HG02759 (cell line): ENCODE measurements at regions not wholly inside any gene's neighbourhood (a gene's known extent, or its start where the extent isn't known, plus 50 kb on each side); places are given as distances from the start of the nearest gene placed in this dataset.
"Not testable (repeated sequence)": the region's sequence is repeated elsewhere in the genome, so short reads cannot be mapped to it uniquely, and the experiment has no call there.

Source experiments
- ATAC-seq: cut with Tn5 transposase; IDR thresholded peaks from one replicate; pipeline ENCODE4 v1.9.1; 2021; ENCODE audit warnings: mild to moderate bottlenecking, moderate library complexity; ENCODE audit not compliant: unreplicated experiment

DNA sequence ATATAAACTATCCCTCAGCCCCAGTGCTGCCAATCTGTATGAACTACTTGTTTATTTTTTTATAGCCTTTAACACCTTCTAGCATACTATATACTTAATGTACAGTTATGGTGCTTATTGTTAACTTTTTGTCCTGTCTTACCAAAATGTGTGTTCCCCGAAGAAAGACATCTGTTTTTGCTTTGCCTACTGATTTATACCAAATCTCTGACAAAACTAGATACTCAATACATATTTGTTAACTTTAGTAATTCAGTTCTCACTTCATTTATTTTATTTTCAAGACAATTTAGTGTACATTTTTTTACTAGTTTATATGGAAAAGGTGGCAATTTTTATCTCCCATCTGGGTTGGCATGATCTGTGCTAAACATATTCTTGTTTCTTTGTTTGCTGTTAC lies 824.3 kb upstream of the ATXN8OS start:
- ATAC-seq, result no peak

DNA sequence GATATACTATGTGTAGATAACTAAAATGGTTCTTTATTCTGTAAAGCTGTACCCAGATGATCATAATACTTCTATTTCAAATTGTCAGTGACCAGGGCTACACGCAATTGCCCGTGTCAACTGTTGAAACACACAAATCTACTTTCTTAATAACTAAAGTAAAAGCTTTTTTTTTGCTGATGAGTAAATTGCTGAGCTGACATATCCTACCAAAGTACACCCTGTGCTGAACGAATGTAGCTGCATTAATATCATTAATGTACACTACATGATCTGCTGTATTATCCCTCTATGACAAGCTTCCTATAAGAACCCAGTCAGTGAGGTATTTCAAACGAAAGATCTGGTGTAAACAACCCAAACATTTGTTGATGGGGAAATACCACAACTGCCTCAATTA lies 827.2 kb upstream of the ATXN8OS start:
- ATAC-seq, result no peak

- ATAC-seq, result no peak
These were observed 828.4 kb upstream of the ATXN8OS start for GRCh38 chr13:69279213-69279612.

DNA sequence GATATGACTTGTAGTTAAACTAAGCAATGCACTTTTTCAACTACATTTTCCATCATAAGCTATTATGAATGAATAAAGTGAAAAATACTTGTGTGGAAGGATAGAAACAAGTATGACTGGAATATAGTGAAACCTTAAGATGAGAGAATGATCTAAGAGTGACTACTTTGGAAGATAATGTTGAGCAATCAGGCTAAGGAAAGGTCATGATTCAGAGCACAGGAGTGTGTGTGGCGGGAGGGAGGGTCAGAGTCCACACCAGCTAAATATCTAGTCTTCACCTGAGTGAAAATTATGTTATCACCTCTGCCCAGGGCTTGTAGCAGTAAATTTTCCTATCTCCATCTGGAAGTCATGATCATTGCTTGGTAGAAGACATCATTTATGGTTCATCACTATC lies 833.4 kb upstream of the ATXN8OS start:
- ATAC-seq, result no peak

DNA sequence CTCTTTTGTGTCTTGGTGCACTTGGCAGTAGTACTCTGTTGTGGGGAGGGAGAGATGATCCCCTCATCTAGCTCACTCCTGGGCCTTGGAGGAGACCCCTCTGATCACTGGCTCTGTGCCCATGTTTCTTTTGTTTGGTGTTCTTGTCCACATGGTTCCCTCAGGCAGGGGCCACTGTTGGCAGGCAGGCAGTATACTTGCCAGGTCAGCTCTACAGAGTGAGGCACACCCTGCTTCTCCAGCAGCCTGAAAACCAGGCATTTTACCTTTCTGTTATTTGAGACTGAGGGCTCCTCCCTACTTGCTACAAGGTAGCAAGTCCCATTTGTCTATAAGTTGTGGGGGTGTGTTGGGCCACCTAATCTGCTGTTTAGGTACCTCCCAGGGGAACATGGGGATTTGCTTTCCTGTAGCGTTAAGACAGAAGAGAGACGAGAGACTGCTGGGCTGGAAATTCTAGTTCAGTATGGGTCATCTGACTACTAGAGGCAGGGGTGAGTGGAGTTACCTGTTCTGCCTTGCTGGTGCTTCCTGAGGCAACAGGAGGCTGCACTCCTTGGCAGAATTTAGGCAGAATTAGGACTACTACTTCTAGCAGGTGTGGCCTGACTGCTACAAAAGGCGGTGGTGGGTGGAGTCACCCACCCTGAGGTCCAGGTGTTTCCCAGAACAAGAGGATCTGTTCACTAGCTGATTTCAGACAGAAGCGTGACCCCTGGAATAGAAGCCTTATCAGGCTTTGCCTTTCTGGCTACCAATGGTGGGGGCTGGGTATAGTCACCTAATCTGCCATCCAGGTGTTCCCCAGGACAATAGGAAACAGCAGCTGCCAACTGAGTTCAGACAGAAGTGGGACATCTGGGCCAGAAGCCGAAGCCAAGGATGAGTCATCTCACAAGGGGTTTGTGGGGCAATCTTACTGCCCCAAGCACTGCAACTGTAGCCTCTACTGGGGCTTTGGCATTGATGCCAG lies 843.0 kb upstream of the ATXN8OS start:
- ATAC-seq, result no peak

DNA sequence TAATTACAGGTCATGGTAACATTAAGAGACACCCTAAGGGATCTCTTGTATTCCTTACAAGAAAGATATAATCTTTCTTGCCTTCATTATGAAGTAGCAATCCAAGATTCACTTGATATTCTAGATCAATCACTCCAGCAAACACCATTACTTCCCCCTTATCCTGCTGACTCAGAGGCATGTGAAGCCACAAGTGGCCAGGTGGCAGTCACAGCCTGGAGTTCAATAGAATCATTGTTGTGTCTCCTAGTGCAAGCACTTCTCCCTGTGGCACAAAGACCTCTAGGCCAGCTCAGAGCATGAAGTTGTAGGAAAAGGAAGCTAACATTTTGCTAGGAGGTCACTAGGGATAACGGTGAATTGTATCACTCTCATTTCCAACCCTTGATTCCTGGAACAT lies 864.3 kb upstream of the ATXN8OS start:
- no peak for ATAC-seq

GRCh38 chr13:69234171-69234570 lies 873.5 kb upstream of the ATXN8OS start:
- no peak for ATAC-seq

GRCh38 chr13:69226427-69226826 lies 881.2 kb upstream of the ATXN8OS start:
- ATAC-seq, result no peak

- ATAC-seq, result not testable (repeated sequence)
These were observed 885.8 kb upstream of the ATXN8OS start for GRCh38 chr13:69221633-69222498.

GRCh38 chr13:69213396-69213795 lies 894.2 kb upstream of the ATXN8OS start:
- ATAC-seq, result no peak

- ATAC-seq, result no peak
These were observed 903.0 kb upstream of the ATXN8OS start for GRCh38 chr13:69204620-69205019.

- ATAC-seq, result no peak
These were observed 904.6 kb upstream of the ATXN8OS start for GRCh38 chr13:69202996-69203395.

DNA sequence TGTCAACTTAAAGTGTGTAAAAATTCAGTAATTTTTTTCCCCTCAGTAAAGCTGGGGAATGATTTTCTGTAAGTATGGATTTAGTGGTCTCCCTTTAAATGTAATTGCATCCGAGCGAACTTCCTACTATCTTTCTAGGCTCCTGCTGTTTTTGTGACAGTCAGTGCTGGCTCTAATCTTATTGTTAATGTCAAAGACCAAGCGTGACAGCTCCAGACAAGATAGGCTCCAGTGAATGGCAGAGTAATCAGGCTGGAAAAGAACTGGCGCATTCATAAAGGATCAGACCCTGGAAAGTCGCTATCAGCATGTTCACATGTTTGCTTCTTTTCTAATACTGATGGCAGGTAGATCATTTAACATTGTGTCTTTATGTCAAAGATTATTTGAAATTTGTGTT lies 908.0 kb upstream of the ATXN8OS start:
- ATAC-seq, result no peak

DNA sequence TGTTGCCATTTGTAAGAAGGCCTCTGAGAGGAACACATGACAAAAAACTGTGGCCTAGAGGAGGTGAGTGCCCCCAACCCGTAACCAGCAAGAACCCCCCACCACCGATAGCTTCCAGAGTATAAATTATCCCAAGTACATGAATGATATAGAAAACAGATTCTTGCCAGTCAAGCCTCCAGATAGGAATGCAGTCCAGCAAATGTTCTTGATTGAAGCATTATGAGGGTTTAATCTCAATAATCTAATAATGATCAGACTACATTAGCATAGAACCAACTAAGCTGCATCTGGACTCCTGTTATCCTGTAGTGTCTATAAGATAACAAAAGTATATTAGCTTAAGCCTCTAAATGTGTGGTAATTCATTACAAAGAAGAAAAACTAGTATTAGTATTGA lies 908.9 kb upstream of the ATXN8OS start:
- no peak for ATAC-seq

- ATAC-seq, result no peak
These were observed 913.5 kb upstream of the ATXN8OS start for GRCh38 chr13:69194130-69194529.

DNA sequence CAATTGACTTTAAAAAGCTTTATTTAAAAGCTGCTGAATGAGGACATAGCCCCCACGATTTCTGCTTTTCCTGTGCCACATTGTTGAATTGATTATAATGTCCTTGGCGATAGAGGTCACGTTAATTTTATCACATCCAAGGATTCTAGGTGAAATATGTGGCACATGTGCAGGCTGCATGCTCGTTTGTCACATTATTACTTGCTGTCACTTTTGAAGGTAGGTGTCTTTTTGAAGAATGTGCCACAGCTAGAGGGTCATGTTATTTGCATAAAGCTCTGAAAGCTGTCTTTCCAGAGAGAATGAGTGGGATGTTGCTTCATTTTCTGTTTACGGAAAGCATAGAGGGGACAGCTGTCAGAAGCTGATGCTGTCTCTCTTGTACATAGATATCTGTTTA lies 927.6 kb upstream of the ATXN8OS start:
- no peak for ATAC-seq

DNA sequence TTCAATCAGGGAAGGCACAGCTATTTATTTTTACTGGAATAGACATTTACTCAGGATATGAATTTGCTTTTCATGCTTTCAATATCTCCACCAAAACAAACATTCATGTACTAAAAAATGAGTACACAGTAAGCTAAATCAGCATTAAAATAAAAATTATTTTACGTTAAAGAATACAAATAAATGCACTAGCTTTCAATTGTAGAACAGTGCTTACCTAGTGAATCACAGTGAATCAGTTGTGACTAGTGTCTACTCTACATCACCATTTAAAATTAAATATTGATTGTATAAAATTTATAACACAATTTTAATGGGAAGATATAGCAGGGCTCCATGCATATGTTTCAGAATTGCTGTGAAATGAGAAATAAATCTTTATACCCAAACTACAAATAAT lies 929.6 kb upstream of the ATXN8OS start:
- ATAC-seq, result no peak

- no peak for ATAC-seq
These were observed 939.2 kb upstream of the ATXN8OS start for GRCh38 chr13:69168436-69168835.

GRCh38 chr13:69155136-69155535 lies 952.5 kb upstream of the ATXN8OS start:
- ATAC-seq, result no peak

DNA sequence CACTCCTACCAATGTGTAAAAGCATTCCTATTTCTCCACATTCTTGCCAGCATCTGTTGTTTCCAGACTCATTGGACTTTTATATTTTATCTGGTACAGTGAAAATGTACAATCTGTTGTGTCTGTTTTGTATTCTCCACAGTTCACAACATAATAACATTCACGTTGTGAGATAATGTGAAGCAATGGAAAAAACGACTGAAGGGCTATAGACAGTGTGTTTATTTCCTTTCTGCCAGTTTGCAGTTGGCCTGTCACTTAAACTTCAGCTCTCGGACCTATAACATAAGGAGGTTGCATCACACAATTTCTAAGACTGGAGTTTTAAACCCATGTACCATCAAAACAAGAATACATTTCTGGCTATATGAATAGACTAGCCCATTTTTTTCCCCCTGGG lies 965.5 kb upstream of the ATXN8OS start:
- ATAC-seq, result no peak

DNA sequence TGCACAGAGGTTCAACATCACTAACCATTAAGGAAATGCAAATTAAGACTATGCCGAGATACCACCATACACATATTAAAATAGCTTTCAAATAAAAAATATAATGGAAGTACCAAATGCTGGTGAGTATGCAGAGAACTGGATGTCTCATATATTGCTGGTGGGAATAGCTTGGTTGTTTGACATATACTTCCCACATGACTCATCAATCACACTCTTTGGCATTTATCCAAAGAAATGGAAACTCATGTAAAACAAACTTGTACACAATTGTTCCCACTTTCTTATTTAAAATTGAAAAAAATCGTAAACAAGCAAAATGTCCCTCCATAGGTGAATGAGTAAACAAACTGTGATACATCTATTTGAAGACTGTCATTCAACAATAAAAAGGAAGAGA lies 982.6 kb upstream of the ATXN8OS start:
- ATAC-seq, result no peak
